Astrocyte of the cerebellum (primary cell): ENCODE measurements at regions not wholly inside any gene's neighbourhood (a gene's known extent, or its start where the extent isn't known, plus 50 kb on each side); places are given as distances from the start of the nearest gene placed in this dataset.

ENCODE experiments used
- DNase-seq: peaks from one replicate; pipeline ENCODE4 v3.0.0-alpha.2; 2011; ENCODE audit warnings: low read depth
- H3K4me3 ChIP-seq: 2 replicates; pipeline ENCODE4 v1.5.1; 2011; ENCODE audit warnings: mild to moderate bottlenecking, low read depth, low read length, moderate library complexity
- CTCF ChIP-seq: IDR thresholded peaks from 2 replicates; pipeline ENCODE4 v1.5.1; 2012; ENCODE audit warnings: low read length, low read depth, moderate library complexity, mild to moderate bottlenecking; ENCODE audit errors: missing control alignments
- in situ Hi-C: cut with HindIII; loops from 2 replicates; pipeline ENCODE4 v1.10.0; 2017; ENCODE audit warnings: low sequenced_read_pairs

GRCh38 chr6:4692664-4693063, 83.5 kb upstream of the CDYL start:
- in situ Hi-C loops = no loop called here
- no peak for TF ChIP-seq CTCF
- DNase-seq = no peak
- H3K4me3 ChIP-seq = no peak overlapping the region

GRCh38 chr6:4687989-4688947, 87.9 kb upstream of the CDYL start:
- TF ChIP-seq CTCF = no peak
- in situ Hi-C loops = no loop called here
- no peak for DNase-seq
- no peak overlapping the region for H3K4me3 ChIP-seq

- no peak overlapping the region for H3K4me3 ChIP-seq
- DNase-seq = no peak
- TF ChIP-seq CTCF = no peak
- in situ Hi-C loops = no loop called here
Observed at GRCh38 chr6:4687656-4687988, 88.6 kb upstream of the CDYL start.

GRCh38 chr6:4682431-4683097, 93.6 kb upstream of the CDYL start:
- no peak overlapping the region for H3K4me3 ChIP-seq
- in situ Hi-C loops = no loop called here
- no peak for TF ChIP-seq CTCF
- no peak for DNase-seq

GRCh38 chr6:4678506-4679300, 97.5 kb upstream of the CDYL start:
- no peak for TF ChIP-seq CTCF
- DNase-seq = no peak
- in situ Hi-C loops = no loop called here
- no peak overlapping the region for H3K4me3 ChIP-seq

GRCh38 chr6:4677751-4678065, 98.5 kb upstream of the CDYL start:
- no peak for DNase-seq
- in situ Hi-C loops = no loop called here
- no peak for TF ChIP-seq CTCF
- no peak overlapping the region for H3K4me3 ChIP-seq
